OCI-LY1 (cell line): ENCODE measurements at regions not wholly inside any gene's neighbourhood (a gene's known extent, or its start where the extent isn't known, plus 50 kb on each side); places are given as distances from the start of the nearest gene placed in this dataset.

Experiments
- CTCF ChIP-seq: fragments of 200-600 bp; sonication (generic), shearing (Covaris generic); IDR thresholded peaks from 2 replicates; pipeline ENCODE4 v1.5.1; 2017; ENCODE audit warnings: mild to moderate bottlenecking, antibody characterized with exemption, low read length, moderate library complexity, mixed read lengths
- EZH2 ChIP-seq: fragments of 200-600 bp; sonication (generic), shearing (Covaris generic); IDR thresholded peaks from 2 replicates; pipeline ENCODE4 v1.8.0; 2017; ENCODE audit warnings: borderline replicate concordance, mixed run types, mild to moderate bottlenecking, antibody characterized with exemption, low read length, moderate library complexity, mixed read lengths

GRCh38 chr11:103671143-103671651 is 365.2 kb upstream of the DDI1 start:
- TF ChIP-seq CTCF = peak; percentile 22; the same call in 1 of the 2 replicates
- no peak for TF ChIP-seq EZH2
